ENCODE measurements at regions not wholly inside any gene's neighbourhood (a gene's known extent, or its start where the extent isn't known, plus 50 kb on each side); places are given as distances from the start of the nearest gene placed in this dataset.

DNA sequence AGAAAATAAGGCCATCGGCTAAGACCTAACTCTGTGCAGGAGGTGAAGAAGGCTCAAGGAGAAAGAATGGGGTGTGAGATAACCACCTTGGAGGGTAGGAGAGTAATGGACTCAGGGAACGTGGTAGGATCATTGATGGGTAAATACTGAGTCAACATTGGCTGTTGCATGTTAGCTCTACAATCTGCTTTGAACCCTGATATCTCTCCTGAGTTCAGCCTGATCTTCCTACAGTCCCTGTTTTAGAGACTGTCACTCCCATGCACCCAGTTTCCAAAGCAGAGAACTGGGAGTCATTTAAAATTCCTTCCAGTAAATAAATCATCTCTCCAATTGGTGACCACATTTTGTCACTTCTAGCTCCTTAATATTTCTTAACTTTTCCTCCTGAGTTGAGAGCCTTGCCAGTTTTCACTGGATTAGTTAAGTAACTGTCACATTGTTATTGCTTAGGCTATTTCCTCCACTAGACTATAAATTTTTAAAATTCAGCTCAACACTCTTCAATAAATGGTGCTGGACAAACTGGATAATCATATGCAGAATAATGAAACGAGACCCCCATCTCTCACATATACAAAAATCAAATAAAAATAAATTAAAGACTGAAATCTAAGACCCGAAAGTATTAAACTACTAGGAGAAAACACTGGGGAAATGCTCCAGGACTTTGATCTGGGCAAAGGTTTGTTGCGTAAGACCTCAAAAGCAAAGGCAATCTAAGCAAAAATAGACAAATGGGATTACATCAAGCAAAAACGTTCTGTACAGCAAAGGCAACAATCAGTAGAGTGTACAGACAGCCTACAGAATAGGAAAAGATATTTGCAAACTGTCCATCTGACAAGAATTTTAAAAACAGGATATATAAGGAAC is 138.9 kb upstream of the TMEM170B start:
- Histone ChIP-seq H3K27me3 (ENCODE audit: control insufficient read depth in 1 of 2, insufficient read depth in 2 of 2, low read length in 2 of 2) (no peaks in the 10 kb centered on the region), H3K9me3 (ENCODE audit: low read length) (no peaks in the 10 kb centered on the region), H3K36me3 (replicated peaks in 1 of 2; ENCODE audit: control insufficient read depth in 1 of 2, insufficient read depth in 2 of 2, low read length in 2 of 2) (no peaks in the 10 kb centered on the region), H2AFZ (ENCODE audit: low read length) (no peak overlapping the region), H3K79me2 (ENCODE audit: insufficient read depth, low read length) (peaks cover 10% of the 10 kb centered on the region), H3K4me1 (ENCODE audit: insufficient read depth, low read length) (peaks cover 73% of the 10 kb centered on the region), H3K27ac (ENCODE audit: extremely low read length, insufficient read depth, low read length) (peak overlapping the region; percentile 95), H3K9ac (ENCODE audit: insufficient read depth, low read depth, low read length) (peak overlapping the region; percentile 68), H3K4me2 (ENCODE audit: low read depth, low read length) (peak overlapping the region; percentile 62), H4K20me1 (ENCODE audit: insufficient read depth, low read length) (no peaks in the 10 kb centered on the region), H3K4me3 (replicated peaks in 1 of 3; ENCODE audit: insufficient read depth in 1 of 3, low read depth in 2 of 3, low read length in 3 of 3) (peak overlapping the region in 1 of 3 experiments; percentile 19; a peak in 1 of 6 replicates)
- DNase-seq (ENCODE audit: low spot score), result peak; percentile 97
- in situ Hi-C loops (cut with HindIII; ENCODE audit: extremely low pct_ligation_motif_present, low pct_unique_long_range_greater_than_20kb), result no loop called here
- TSS peak; percentile 97 for BruUV-seq (replicated peaks)
- FAIRE-seq, result peak; percentile 88
- intact Hi-C loops (cut with micrococcal nuclease; ENCODE audit: unreplicated experiment), result loop anchor here (2.0 kb wide), 1 partner anchor 36 kb away; no protein-coding TSS in a partner anchor
- POLR2A ChIA-PET, result interaction anchor here (0.6 to 2.5 kb wide), 17 partner anchors 10 to 198 kb away, joined by 3 to 30 read pairs (median 5); partner anchors contain the start of gene NEDD9
- peak; percentile 88 for ATAC-seq
- CTCF ChIA-PET (ENCODE audit: low intra/inter-chr PET ratio, low total read pairs), result no interaction called here
- WGBS (ENCODE audit: low lambda C conversion rate), result 5% methylated on average over 6 of the region's 6 CpGs
- TF ChIP-seq MED1 (CRISPR knock-in tag; IDR thresholded peaks at IDR 0.05) (peak; percentile 99), SMYD3 (CRISPR knock-in tag; IDR thresholded peaks at IDR 0.05) (0 out of 2 replicates have a peak, but pooled peaks have one; percentile 13), CBFB (CRISPR knock-in tag; IDR thresholded peaks at IDR 0.05) (0 out of 2 replicates have a peak, but pooled peaks have one; percentile 55), STAG1 (CRISPR knock-in tag; IDR thresholded peaks at IDR 0.05) (peak; percentile 37), SNAPC2 (CRISPR knock-in tag; IDR thresholded peaks at IDR 0.05) (0 out of 2 replicates have a peak, but pooled peaks have one; percentile 54), MEF2D (CRISPR knock-in tag; IDR thresholded peaks at IDR 0.05) (peak; percentile 93; the same call in 1 of the 2 replicates), NR2F6 (IDR thresholded peaks at IDR 0.05) (no peak; the same call in none of the 2 replicates), NR2F6 (CRISPR knock-in tag; IDR thresholded peaks at IDR 0.05) (peak; percentile 81), KLF9 (CRISPR knock-in tag; IDR thresholded peaks at IDR 0.05; ENCODE audit: low read depth) (no peak), ZNF772 (CRISPR knock-in tag; IDR thresholded peaks at IDR 0.05) (0 out of 2 replicates have a peak, but pooled peaks have one; percentile 34), MATR3 (CRISPR knock-in tag; IDR thresholded peaks at IDR 0.05) (no peak), YY1 (IDR thresholded peaks at IDR 0.05; ENCODE audit: insufficient read depth, insufficient replicate concordance, low read depth, low read length) (peak; percentile 20)
- TF ChIP-seq, protein P1, sequence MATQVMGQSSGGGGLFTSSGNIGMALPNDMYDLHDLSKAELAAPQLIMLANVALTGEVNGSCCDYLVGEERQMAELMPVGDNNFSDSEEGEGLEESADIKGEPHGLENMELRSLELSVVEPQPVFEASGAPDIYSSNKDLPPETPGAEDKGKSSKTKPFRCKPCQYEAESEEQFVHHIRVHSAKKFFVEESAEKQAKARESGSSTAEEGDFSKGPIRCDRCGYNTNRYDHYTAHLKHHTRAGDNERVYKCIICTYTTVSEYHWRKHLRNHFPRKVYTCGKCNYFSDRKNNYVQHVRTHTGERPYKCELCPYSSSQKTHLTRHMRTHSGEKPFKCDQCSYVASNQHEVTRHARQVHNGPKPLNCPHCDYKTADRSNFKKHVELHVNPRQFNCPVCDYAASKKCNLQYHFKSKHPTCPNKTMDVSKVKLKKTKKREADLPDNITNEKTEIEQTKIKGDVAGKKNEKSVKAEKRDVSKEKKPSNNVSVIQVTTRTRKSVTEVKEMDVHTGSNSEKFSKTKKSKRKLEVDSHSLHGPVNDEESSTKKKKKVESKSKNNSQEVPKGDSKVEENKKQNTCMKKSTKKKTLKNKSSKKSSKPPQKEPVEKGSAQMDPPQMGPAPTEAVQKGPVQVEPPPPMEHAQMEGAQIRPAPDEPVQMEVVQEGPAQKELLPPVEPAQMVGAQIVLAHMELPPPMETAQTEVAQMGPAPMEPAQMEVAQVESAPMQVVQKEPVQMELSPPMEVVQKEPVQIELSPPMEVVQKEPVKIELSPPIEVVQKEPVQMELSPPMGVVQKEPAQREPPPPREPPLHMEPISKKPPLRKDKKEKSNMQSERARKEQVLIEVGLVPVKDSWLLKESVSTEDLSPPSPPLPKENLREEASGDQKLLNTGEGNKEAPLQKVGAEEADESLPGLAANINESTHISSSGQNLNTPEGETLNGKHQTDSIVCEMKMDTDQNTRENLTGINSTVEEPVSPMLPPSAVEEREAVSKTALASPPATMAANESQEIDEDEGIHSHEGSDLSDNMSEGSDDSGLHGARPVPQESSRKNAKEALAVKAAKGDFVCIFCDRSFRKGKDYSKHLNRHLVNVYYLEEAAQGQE (IDR thresholded peaks at IDR 0.05; ENCODE audit: borderline replicate concordance in 1 of 2, low read depth in 1 of 2, low read length in 2 of 2), result peak in 1 of 2 experiments; percentile 75; a peak in 2 of 4 replicates
- TF ChIP-seq, protein P2, sequence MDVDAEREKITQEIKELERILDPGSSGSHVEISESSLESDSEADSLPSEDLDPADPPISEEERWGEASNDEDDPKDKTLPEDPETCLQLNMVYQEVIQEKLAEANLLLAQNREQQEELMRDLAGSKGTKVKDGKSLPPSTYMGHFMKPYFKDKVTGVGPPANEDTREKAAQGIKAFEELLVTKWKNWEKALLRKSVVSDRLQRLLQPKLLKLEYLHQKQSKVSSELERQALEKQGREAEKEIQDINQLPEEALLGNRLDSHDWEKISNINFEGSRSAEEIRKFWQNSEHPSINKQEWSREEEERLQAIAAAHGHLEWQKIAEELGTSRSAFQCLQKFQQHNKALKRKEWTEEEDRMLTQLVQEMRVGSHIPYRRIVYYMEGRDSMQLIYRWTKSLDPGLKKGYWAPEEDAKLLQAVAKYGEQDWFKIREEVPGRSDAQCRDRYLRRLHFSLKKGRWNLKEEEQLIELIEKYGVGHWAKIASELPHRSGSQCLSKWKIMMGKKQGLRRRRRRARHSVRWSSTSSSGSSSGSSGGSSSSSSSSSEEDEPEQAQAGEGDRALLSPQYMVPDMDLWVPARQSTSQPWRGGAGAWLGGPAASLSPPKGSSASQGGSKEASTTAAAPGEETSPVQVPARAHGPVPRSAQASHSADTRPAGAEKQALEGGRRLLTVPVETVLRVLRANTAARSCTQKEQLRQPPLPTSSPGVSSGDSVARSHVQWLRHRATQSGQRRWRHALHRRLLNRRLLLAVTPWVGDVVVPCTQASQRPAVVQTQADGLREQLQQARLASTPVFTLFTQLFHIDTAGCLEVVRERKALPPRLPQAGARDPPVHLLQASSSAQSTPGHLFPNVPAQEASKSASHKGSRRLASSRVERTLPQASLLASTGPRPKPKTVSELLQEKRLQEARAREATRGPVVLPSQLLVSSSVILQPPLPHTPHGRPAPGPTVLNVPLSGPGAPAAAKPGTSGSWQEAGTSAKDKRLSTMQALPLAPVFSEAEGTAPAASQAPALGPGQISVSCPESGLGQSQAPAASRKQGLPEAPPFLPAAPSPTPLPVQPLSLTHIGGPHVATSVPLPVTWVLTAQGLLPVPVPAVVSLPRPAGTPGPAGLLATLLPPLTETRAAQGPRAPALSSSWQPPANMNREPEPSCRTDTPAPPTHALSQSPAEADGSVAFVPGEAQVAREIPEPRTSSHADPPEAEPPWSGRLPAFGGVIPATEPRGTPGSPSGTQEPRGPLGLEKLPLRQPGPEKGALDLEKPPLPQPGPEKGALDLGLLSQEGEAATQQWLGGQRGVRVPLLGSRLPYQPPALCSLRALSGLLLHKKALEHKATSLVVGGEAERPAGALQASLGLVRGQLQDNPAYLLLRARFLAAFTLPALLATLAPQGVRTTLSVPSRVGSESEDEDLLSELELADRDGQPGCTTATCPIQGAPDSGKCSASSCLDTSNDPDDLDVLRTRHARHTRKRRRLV (CRISPR knock-in tag; IDR thresholded peaks at IDR 0.05), result 0 out of 2 replicates have a peak, but pooled peaks have one; percentile 40

All from HepG2 (cell line).